HG02885 (cell line): ENCODE measurements at regions not wholly inside any gene's neighbourhood (a gene's known extent, or its start where the extent isn't known, plus 50 kb on each side); places are given as distances from the start of the nearest gene placed in this dataset.

Source experiments
- ATAC-seq: cut with Tn5 transposase; IDR thresholded peaks from one replicate; pipeline ENCODE4 v1.9.1; 2021; ENCODE audit warnings: mild to moderate bottlenecking; ENCODE audit not compliant: unreplicated experiment, poor library complexity

DNA sequence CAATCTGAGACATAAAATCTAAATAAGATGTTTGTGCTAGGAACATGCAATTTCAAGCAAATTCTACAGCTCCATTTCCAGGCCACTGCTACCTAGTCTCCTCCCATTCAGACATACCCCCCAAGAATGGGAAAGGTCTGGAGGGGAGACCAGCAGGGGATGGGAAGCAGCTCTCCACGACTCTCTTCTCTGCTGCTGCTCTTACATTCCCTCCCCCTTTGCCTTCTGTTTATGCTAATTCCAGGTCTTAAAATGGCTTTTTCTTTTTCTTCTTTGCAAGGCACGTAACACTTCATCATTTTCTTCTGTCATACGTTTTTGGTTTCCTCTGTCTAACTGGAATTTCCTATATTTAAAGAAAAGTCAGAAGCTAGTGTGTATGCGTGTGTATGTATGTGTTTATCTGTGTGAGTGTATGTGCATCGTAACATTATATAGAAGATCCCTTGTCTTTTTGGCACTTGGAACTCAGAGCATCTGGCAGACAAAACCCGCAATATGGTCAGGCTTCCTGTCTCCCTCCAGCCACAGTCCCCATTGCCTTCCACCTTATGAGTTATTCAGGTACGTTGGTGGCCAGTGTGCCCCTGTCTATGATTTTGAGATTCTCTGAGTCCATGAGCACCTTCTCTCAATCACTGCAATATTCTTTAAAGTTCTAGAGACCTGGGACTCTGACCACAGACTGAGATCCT is 493.7 kb downstream of the BTBD3 start:
- ATAC-seq = no peak

- ATAC-seq = no peak
These were observed 495.4 kb downstream of the BTBD3 start for GRCh38 chr20:12413116-12413515.

DNA sequence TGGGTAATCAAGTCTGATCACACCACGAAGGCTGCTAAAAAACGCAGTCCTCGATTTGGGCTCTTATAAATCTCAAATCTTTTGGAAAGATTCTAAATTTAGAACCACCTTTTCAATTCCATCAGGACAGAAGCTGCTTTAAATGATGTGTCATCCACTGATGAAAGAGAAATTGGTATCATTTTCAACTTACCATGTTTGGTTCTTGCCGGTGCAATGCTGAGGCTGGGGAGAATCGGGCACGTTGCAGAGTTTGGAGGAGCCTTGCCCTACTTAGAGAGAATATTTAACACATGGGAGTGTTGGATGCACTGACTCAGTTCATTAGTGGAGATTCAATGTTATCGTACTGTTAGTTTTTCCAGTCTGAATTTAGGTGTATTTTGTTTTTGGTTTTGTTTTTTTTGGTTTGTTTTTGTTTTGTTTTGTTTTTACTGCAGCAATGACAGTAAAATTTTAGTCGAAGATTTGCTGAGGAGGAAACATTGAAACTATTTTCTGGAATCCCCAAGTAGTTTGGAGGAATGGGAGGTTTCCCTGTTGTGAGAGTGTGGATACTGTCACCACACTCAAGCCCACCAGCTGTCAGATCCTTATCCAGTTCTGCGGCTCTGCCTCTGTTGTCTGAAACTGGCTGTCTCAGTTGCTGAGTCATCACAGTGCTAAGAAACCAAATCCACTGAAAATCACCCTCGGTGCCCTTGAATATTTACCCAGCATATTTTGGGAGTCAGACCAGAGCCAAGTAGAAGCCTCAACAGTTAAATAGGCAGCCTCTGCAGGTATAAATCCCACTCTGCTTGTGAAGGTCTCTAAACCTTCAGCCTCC is 497.0 kb downstream of the BTBD3 start:
- ATAC-seq = no peak

GRCh38 chr20:12416281-12416680 is 498.6 kb downstream of the BTBD3 start:
- ATAC-seq = no peak

GRCh38 chr20:12433724-12434123 is 516.0 kb downstream of the BTBD3 start:
- ATAC-seq = no peak

- no peak for ATAC-seq
These were observed 517.0 kb downstream of the BTBD3 start for GRCh38 chr20:12434672-12435071.

- ATAC-seq = no peak
These were observed 517.6 kb downstream of the BTBD3 start for GRCh38 chr20:12435268-12435667.

- ATAC-seq = no peak
These were observed 536.0 kb downstream of the BTBD3 start for GRCh38 chr20:12453711-12454110.

GRCh38 chr20:12455148-12455547 is 537.5 kb downstream of the BTBD3 start:
- ATAC-seq = no peak

- ATAC-seq = no peak
These were observed 540.5 kb downstream of the BTBD3 start for GRCh38 chr20:12458241-12458640.

- no peak for ATAC-seq
These were observed 544.7 kb upstream of the SPTLC3 start for GRCh38 chr20:12464036-12464435.

DNA sequence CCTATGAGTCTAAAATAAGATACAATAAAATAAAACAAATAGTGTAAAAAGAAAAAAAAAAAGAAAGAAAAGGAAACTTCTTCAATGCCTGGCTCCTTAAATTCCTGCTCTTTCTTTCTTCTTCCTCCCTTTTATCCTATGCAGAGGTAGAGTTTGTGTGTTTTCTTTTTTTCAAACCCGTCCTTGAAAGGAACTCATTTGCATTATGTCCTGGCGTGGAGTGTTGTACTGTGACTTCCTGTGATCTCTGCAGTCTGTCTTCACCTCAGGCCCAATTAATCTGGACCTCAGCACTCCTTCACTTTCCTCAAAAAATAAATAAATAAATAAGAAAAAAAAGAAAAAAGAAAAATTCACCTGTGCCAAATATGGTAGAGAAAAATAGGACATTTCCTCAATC is 541.9 kb upstream of the SPTLC3 start:
- no peak for ATAC-seq

GRCh38 chr20:12467758-12468157 is 541.0 kb upstream of the SPTLC3 start:
- no peak for ATAC-seq

GRCh38 chr20:12482661-12483060 is 526.1 kb upstream of the SPTLC3 start:
- no peak for ATAC-seq

- ATAC-seq = no peak
These were observed 506.3 kb upstream of the SPTLC3 start for GRCh38 chr20:12502443-12502842.

GRCh38 chr20:12504779-12505178 is 504.0 kb upstream of the SPTLC3 start:
- no peak for ATAC-seq

DNA sequence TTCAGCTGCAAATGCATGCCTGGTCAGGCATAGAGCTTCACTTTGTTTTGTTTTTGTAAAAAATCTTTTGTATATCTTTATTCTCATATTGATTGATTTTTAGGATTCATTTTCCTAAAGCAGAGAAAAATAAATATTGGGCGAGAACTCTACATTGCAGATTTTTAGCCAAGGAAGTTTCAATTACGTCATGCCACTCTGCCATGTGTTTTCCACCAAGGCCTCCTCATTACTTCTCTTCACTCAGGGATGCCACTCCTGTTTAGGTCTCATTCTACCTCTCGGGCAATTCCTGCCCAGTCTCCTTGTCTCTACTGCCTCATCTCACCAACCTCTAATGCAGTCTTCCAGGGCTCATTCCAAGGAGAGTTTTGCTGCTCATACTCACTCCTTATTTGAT is 497.3 kb upstream of the SPTLC3 start:
- ATAC-seq = no peak

GRCh38 chr20:12512755-12513154 is 496.0 kb upstream of the SPTLC3 start:
- ATAC-seq = no peak

GRCh38 chr20:12528104-12528503 is 480.7 kb upstream of the SPTLC3 start:
- ATAC-seq = no peak

GRCh38 chr20:12528591-12529041 is 480.2 kb upstream of the SPTLC3 start:
- no peak for ATAC-seq

- ATAC-seq = no peak
These were observed 477.1 kb upstream of the SPTLC3 start for GRCh38 chr20:12531626-12532025.

DNA sequence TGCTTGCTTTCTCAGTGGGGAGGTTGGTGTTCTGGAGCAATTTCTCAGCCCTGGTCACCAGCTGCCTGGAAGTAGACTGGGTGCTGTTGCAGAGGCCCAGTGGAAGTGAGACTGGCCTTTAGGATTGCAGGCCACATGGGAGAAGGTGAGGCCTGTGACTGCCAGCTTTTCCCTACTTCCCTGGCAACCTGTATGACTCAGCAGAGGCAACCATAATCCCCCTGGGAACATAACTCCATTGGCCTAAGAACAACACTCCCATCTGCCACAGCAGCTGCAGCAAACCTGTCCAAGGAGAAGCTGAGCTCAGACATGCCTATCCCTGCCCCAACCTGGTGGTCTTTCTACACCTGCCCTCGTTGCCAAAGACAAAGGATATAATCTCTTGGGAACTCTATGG is 473.5 kb upstream of the SPTLC3 start:
- ATAC-seq = no peak
